Upper lobe of left lung (tissue), 6 donors: ENCODE measurements at regions not wholly inside any gene's neighbourhood (a gene's known extent, or its start where the extent isn't known, plus 50 kb on each side); places are given as distances from the start of the nearest gene placed in this dataset.
A peak's percentile ranks its signal among the peaks of the same experiment; 100 is the strongest.

Experiments
- ATAC-seq, 2 donors: fragments of 200-7000 bp; cut with Tn5 transposase; one replicate each; pipeline ENCODE4 v1.9.1; 2022; ENCODE audit warnings: mild to moderate bottlenecking in 2 of 2, moderate library complexity in 2 of 2; ENCODE audit not compliant: low FRiP score in 2 of 2
- DNase-seq, 2 donors: peaks; one replicate each; pipeline ENCODE4 v3.0.0-alpha.2; 2019 to 2020
- H3K27ac ChIP-seq, 4 donors: fragments of 200-600 bp; sonication (generic); one replicate each; pipeline ENCODE4 v1.5.1; 2016 to 2019
- H3K27me3 ChIP-seq, 4 donors: fragments of 200-600 bp; sonication (generic); one replicate each; pipeline ENCODE4 v1.5.1; 2017 to 2019
- H3K36me3 ChIP-seq, 4 donors: fragments of 200-600 bp; sonication (generic); one replicate each; pipeline ENCODE4 v1.5.1; 2016 to 2019
- H3K4me1 ChIP-seq, 4 donors: fragments of 200-600 bp; sonication (generic); one replicate each; pipeline ENCODE4 v1.5.1; 2018 to 2019
- H3K4me3 ChIP-seq, 4 donors: fragments of 200-600 bp; sonication (generic); one replicate each; pipeline ENCODE4 v1.5.1; 2017 to 2019; ENCODE audit warnings: mild to moderate bottlenecking in 2 of 4, moderate library complexity in 1 of 4
- H3K9me3 ChIP-seq, 4 donors: fragments of 200-600 bp; sonication (generic); one replicate each; pipeline ENCODE4 v1.5.1; 2018 to 2019
- CTCF ChIP-seq, 6 experiments: fragments of 450-650 bp in 4 of 6; fragments of 200-600 bp in 2 of 6; sonication (generic) in 2 of 6; IDR thresholded peaks; one replicate each; pipeline ENCODE4 v1.5.1; 2016 to 2019; ENCODE audit warnings: antibody characterized with exemption in 6 of 6
- EP300 ChIP-seq, 4 donors: sonication (generic); formaldehyde crosslinking; IDR thresholded peaks; one replicate each; pipeline ENCODE4 v1.5.1; 2017; ENCODE audit warnings: antibody characterized with exemption in 4 of 4, control low read depth in 2 of 4
- POLR2A ChIP-seq, 4 donors: fragments of 450-650 bp; IDR thresholded peaks; one replicate each; pipeline ENCODE4 v1.5.1; 2016 to 2017; ENCODE audit warnings: antibody characterized with exemption in 4 of 4, mild to moderate bottlenecking in 2 of 4
- POLR2AphosphoS5 ChIP-seq, 2 donors: sonication (generic); formaldehyde crosslinking; IDR thresholded peaks; one replicate each; pipeline ENCODE4 v1.5.1; 2017; ENCODE audit warnings: antibody characterized with exemption in 2 of 2
- WGBS, 2 donors: methylation state at CpG; one replicate each; pipeline ENCODE4 v1.1.5; 2017 to 2018; 5-methylcytosine and 5-hydroxymethylcytosine counted together
- donor health status: DM: no; HTN: no; CAD: no; lungs with moderate emphysema.
- donor health status: DM: no; HTN: yes; CAD: no; lungs with severe emphysema.

GRCh38 chr18:78765637-78766281, 213.9 kb upstream of the SALL3 start:
- 88 to 91% methylated on average over 22 to 23 of the region's 23 CpGs for WGBS, 2 donors
- Histone ChIP-seq H3K27me3 (peaks cover 0 to 4% (median 0%) of the 10 kb centered on the region in 4 donors), H3K4me1 (no peaks in the 10 kb centered on the region), H3K27ac (no peak overlapping the region), H3K4me3 (no peak overlapping the region), H3K36me3 (no peaks in the 10 kb centered on the region), H3K9me3 (no peaks in the 10 kb centered on the region)
- TF ChIP-seq POLR2A (IDR thresholded peaks at IDR 0.05) (no peak), POLR2AphosphoS5 (IDR thresholded peaks at IDR 0.05) (no peak), EP300 (IDR thresholded peaks at IDR 0.05) (no peak)
- no peak for DNase-seq
- ATAC-seq, result no peak

GRCh38 chr18:78766651-78767533, 212.7 kb upstream of the SALL3 start:
- TF ChIP-seq EP300 (IDR thresholded peaks at IDR 0.05), result no peak
- TF ChIP-seq POLR2A (IDR thresholded peaks at IDR 0.05), result no peak
- no peak for TF ChIP-seq POLR2AphosphoS5 (IDR thresholded peaks at IDR 0.05)
- TF ChIP-seq CTCF (IDR thresholded peaks at IDR 0.05), result no peak
- Histone ChIP-seq H3K36me3 (no peaks in the 10 kb centered on the region), H3K4me3 (no peak overlapping the region), H3K27ac (no peak overlapping the region), H3K27me3 (peaks cover 0 to 4% (median 0%) of the 10 kb centered on the region in 4 donors), H3K4me1 (no peaks in the 10 kb centered on the region), H3K9me3 (no peaks in the 10 kb centered on the region)
- no peak for ATAC-seq
- no peak for DNase-seq
- WGBS, 2 donors, result 78 to 83% methylated on average over 26 to 31 of the region's 31 CpGs

GRCh38 chr18:78767648-78768071, 212.0 kb upstream of the SALL3 start:
- DNase-seq (peak; percentile 18 to 61), ATAC-seq (no peak)
- no peaks in the 10 kb centered on the region for H3K4me1 ChIP-seq
- WGBS, 2 donors, result 83% methylated on average over 9 of the region's 14 CpGs; no CpG with 5 or more reads in 1 of the 2 donors
- H3K27ac ChIP-seq, result no peak overlapping the region
- peaks cover 0 to 4% (median 0%) of the 10 kb centered on the region in 4 donors for H3K27me3 ChIP-seq
- H3K9me3 ChIP-seq, result no peaks in the 10 kb centered on the region
- no peak overlapping the region for H3K4me3 ChIP-seq
- TF ChIP-seq EP300 (IDR thresholded peaks at IDR 0.05) (no peak), POLR2AphosphoS5 (IDR thresholded peaks at IDR 0.05) (no peak), CTCF (IDR thresholded peaks at IDR 0.05) (no peak), POLR2A (IDR thresholded peaks at IDR 0.05) (no peak)
- H3K36me3 ChIP-seq, result no peaks in the 10 kb centered on the region

GRCh38 chr18:78768221-78768620, 211.4 kb upstream of the SALL3 start:
- 66 to 83% methylated on average over 9 to 13 of the region's 13 CpGs for WGBS, 2 donors
- no peaks in the 10 kb centered on the region for H3K9me3 ChIP-seq
- DNase-seq (no peak), ATAC-seq (no peak)
- no peak overlapping the region for H3K27ac ChIP-seq
- no peak overlapping the region for H3K4me3 ChIP-seq
- no peaks in the 10 kb centered on the region for H3K4me1 ChIP-seq
- TF ChIP-seq EP300 (IDR thresholded peaks at IDR 0.05) (no peak), POLR2AphosphoS5 (IDR thresholded peaks at IDR 0.05) (no peak), POLR2A (IDR thresholded peaks at IDR 0.05) (no peak), CTCF (IDR thresholded peaks at IDR 0.05) (no peak)
- H3K36me3 ChIP-seq, result no peaks in the 10 kb centered on the region
- H3K27me3 ChIP-seq, result peaks cover 0 to 4% (median 0%) of the 10 kb centered on the region in 4 donors
